HUES48 (cell line): ENCODE measurements at regions not wholly inside any gene's neighbourhood (a gene's known extent, or its start where the extent isn't known, plus 50 kb on each side); places are given as distances from the start of the nearest gene placed in this dataset.

Experiments used
- H3K27ac ChIP-seq: one replicate; pipeline ENCODE4 v1.7.0; 2013; ENCODE audit warnings: low read depth, low read length, inconsistent platforms
- H3K27me3 ChIP-seq: 2 replicates; pipeline ENCODE4 v1.6.1; 2013; ENCODE audit warnings: mild to moderate bottlenecking, low read length; ENCODE audit not compliant: control insufficient read depth, insufficient read depth
- H3K36me3 ChIP-seq: 2 replicates; pipeline ENCODE4 v1.6.1; 2013; ENCODE audit warnings: low read length; ENCODE audit not compliant: control insufficient read depth, insufficient read depth
- H3K4me1 ChIP-seq: 2 replicates; pipeline ENCODE4 v1.6.1; 2013; ENCODE audit warnings: mild to moderate bottlenecking, low read length; ENCODE audit not compliant: control insufficient read depth, insufficient read depth
- H3K4me3 ChIP-seq: 2 replicates; pipeline ENCODE4 v1.5.1; 2013; ENCODE audit warnings: mild to moderate bottlenecking, low read depth, low read length
- H3K9ac ChIP-seq: 2 replicates; pipeline ENCODE4 v1.6.1; 2013; ENCODE audit warnings: mild to moderate bottlenecking, low read depth, low read length, moderate library complexity
- H3K9me3 ChIP-seq: 2 replicates; pipeline ENCODE4 v1.6.1; 2013; ENCODE audit warnings: low read length; ENCODE audit not compliant: control insufficient read depth, insufficient read depth

- Histone ChIP-seq H3K4me3 (no peak overlapping the region), H3K9me3 (no peaks in the 10 kb centered on the region), H3K4me1 (peaks cover 16% of the 10 kb centered on the region), H3K27me3 (no peaks in the 10 kb centered on the region), H3K36me3 (no peaks in the 10 kb centered on the region), H3K27ac (no peak overlapping the region), H3K9ac (no peak overlapping the region)
These were observed 281.0 kb downstream of the TSHZ3 start for GRCh38 chr19:31068268-31068667.

- no peaks in the 10 kb centered on the region for H3K36me3 ChIP-seq
- no peaks in the 10 kb centered on the region for H3K9me3 ChIP-seq
- H3K9ac ChIP-seq, result no peak overlapping the region
- H3K27me3 ChIP-seq, result no peaks in the 10 kb centered on the region
- H3K4me1 ChIP-seq, result peaks cover 11% of the 10 kb centered on the region; the same call in 1 of the 2 replicates
- no peak overlapping the region for H3K27ac ChIP-seq
- H3K4me3 ChIP-seq, result no peak overlapping the region
These were observed 282.9 kb downstream of the TSHZ3 start for GRCh38 chr19:31066385-31066784.

GRCh38 chr19:31064491-31064890 is 284.7 kb downstream of the TSHZ3 start:
- H3K27ac ChIP-seq, result no peak overlapping the region
- peaks cover 3% of the 10 kb centered on the region; the same call in 1 of the 2 replicates for H3K4me1 ChIP-seq
- no peaks in the 10 kb centered on the region for H3K27me3 ChIP-seq
- H3K9me3 ChIP-seq, result 0 out of 2 replicates have a peak, but pooled peaks cover 3% of the 10 kb centered on the region
- H3K36me3 ChIP-seq, result no peaks in the 10 kb centered on the region
- H3K9ac ChIP-seq, result no peak overlapping the region
- H3K4me3 ChIP-seq, result no peak overlapping the region

- no peaks in the 10 kb centered on the region for H3K36me3 ChIP-seq
- H3K27me3 ChIP-seq, result no peaks in the 10 kb centered on the region
- H3K4me3 ChIP-seq, result no peak overlapping the region
- H3K9ac ChIP-seq, result no peak overlapping the region
- 0 out of 2 replicates have a peak, but pooled peaks cover 2% of the 10 kb centered on the region for H3K4me1 ChIP-seq
- 0 out of 2 replicates have a peak, but pooled peaks cover 3% of the 10 kb centered on the region for H3K9me3 ChIP-seq
- no peak overlapping the region for H3K27ac ChIP-seq
These were observed 290.4 kb downstream of the TSHZ3 start for GRCh38 chr19:31058676-31059340.

- Histone ChIP-seq H3K4me3 (no peak overlapping the region), H3K27me3 (no peaks in the 10 kb centered on the region), H3K27ac (no peak overlapping the region), H3K9me3 (0 out of 2 replicates have a peak, but pooled peaks cover 3% of the 10 kb centered on the region), H3K36me3 (no peaks in the 10 kb centered on the region), H3K4me1 (0 out of 2 replicates have a peak, but pooled peaks cover 2% of the 10 kb centered on the region), H3K9ac (no peak overlapping the region)
These were observed 291.8 kb downstream of the TSHZ3 start for GRCh38 chr19:31057476-31057875.

GRCh38 chr19:31055454-31055853 is 293.8 kb downstream of the TSHZ3 start:
- Histone ChIP-seq H3K27ac (no peak overlapping the region), H3K9me3 (0 out of 2 replicates have a peak, but pooled peaks cover 1% of the 10 kb centered on the region), H3K9ac (no peak overlapping the region), H3K27me3 (no peaks in the 10 kb centered on the region), H3K36me3 (no peaks in the 10 kb centered on the region), H3K4me1 (0 out of 2 replicates have a peak, but pooled peaks cover 2% of the 10 kb centered on the region), H3K4me3 (no peak overlapping the region)

GRCh38 chr19:31054430-31054829 is 294.8 kb downstream of the TSHZ3 start:
- no peak overlapping the region for H3K27ac ChIP-seq
- no peaks in the 10 kb centered on the region for H3K27me3 ChIP-seq
- H3K36me3 ChIP-seq, result no peaks in the 10 kb centered on the region
- H3K4me1 ChIP-seq, result 0 out of 2 replicates have a peak, but pooled peaks cover 2% of the 10 kb centered on the region
- no peak overlapping the region for H3K9ac ChIP-seq
- H3K4me3 ChIP-seq, result no peak overlapping the region
- no peaks in the 10 kb centered on the region for H3K9me3 ChIP-seq

- Histone ChIP-seq H3K4me3 (no peak overlapping the region), H3K9ac (no peak overlapping the region), H3K27ac (no peak overlapping the region), H3K4me1 (no peaks in the 10 kb centered on the region), H3K36me3 (no peaks in the 10 kb centered on the region), H3K9me3 (no peaks in the 10 kb centered on the region), H3K27me3 (no peaks in the 10 kb centered on the region)
These were observed 299.8 kb downstream of the TSHZ3 start for GRCh38 chr19:31049431-31049830.

- no peak overlapping the region for H3K9ac ChIP-seq
- no peaks in the 10 kb centered on the region for H3K9me3 ChIP-seq
- H3K27ac ChIP-seq, result no peak overlapping the region
- H3K27me3 ChIP-seq, result no peaks in the 10 kb centered on the region
- H3K36me3 ChIP-seq, result no peaks in the 10 kb centered on the region
- no peaks in the 10 kb centered on the region for H3K4me1 ChIP-seq
- no peak overlapping the region for H3K4me3 ChIP-seq
These were observed 303.2 kb downstream of the TSHZ3 start for GRCh38 chr19:31046024-31046423.

- H3K27me3 ChIP-seq, result no peaks in the 10 kb centered on the region
- H3K36me3 ChIP-seq, result no peaks in the 10 kb centered on the region
- H3K4me1 ChIP-seq, result no peaks in the 10 kb centered on the region
- H3K27ac ChIP-seq, result no peak overlapping the region
- H3K9ac ChIP-seq, result no peak overlapping the region
- no peak overlapping the region for H3K4me3 ChIP-seq
- H3K9me3 ChIP-seq, result no peaks in the 10 kb centered on the region
These were observed 307.8 kb downstream of the TSHZ3 start for GRCh38 chr19:31041461-31041860.

- Histone ChIP-seq H3K9me3 (no peaks in the 10 kb centered on the region), H3K9ac (no peak overlapping the region), H3K4me1 (no peaks in the 10 kb centered on the region), H3K4me3 (no peak overlapping the region), H3K27me3 (no peaks in the 10 kb centered on the region), H3K36me3 (no peaks in the 10 kb centered on the region), H3K27ac (no peak overlapping the region)
These were observed 310.1 kb downstream of the TSHZ3 start for GRCh38 chr19:31039151-31039550.
